H9 (cell line): ENCODE measurements at regions not wholly inside any gene's neighbourhood (a gene's known extent, or its start where the extent isn't known, plus 50 kb on each side); places are given as distances from the start of the nearest gene placed in this dataset.

Experiments
- DNase-seq: peaks from one replicate; pipeline ENCODE4 v3.0.0-alpha.2; 2017
- H2AFZ ChIP-seq: one replicate; pipeline ENCODE4 v1.6.1; 2013; ENCODE audit warnings: mild to moderate bottlenecking, low read length, control low read depth, moderate library complexity
- H2AK5ac ChIP-seq: 2 replicates; pipeline ENCODE4 v1.6.1; 2013; ENCODE audit warnings: low read length, control low read depth, mixed read lengths; ENCODE audit not compliant: insufficient read length
- H2BK120ac ChIP-seq: one replicate; pipeline ENCODE4 v1.6.1; 2013; ENCODE audit warnings: low read depth, mild to moderate bottlenecking, low read length, control low read depth, inconsistent platforms; ENCODE audit not compliant: poor library complexity, severe bottlenecking
- H2BK12ac ChIP-seq: 2 replicates; pipeline ENCODE4 v1.6.1; 2013; ENCODE audit warnings: low read length, control low read depth, mixed read lengths, low read depth; ENCODE audit not compliant: insufficient read length
- H2BK15ac ChIP-seq: 2 replicates; pipeline ENCODE4 v1.6.1; 2013; ENCODE audit warnings: low read depth, low read length, control low read depth
- H2BK20ac ChIP-seq: one replicate; pipeline ENCODE4 v1.6.1; 2013; ENCODE audit warnings: low read depth, mild to moderate bottlenecking, low read length, control low read depth, inconsistent platforms; ENCODE audit not compliant: poor library complexity, severe bottlenecking
- H2BK5ac ChIP-seq: 2 replicates; pipeline ENCODE4 v1.6.1; 2013; ENCODE audit warnings: low read length, control low read depth, mixed read lengths; ENCODE audit not compliant: insufficient read length
- H3K14ac ChIP-seq: 2 replicates; pipeline ENCODE4 v1.6.1; 2013; ENCODE audit warnings: low read length, control low read depth; ENCODE audit not compliant: insufficient read depth
- H3K18ac ChIP-seq: 2 replicates; pipeline ENCODE4 v1.6.1; 2013; ENCODE audit warnings: low read depth, mild to moderate bottlenecking, mixed read lengths, low read length, control low read depth; ENCODE audit not compliant: insufficient read length
- H3K23ac ChIP-seq: 2 replicates; pipeline ENCODE4 v1.6.1; 2013; ENCODE audit warnings: low read length, control low read depth, mixed read lengths, low read depth; ENCODE audit not compliant: insufficient read length
- H3K23me2 ChIP-seq: 2 replicates; pipeline ENCODE4 v1.6.1; 2013; ENCODE audit warnings: low read depth, mild to moderate bottlenecking, mixed read lengths, low read length, control low read depth; ENCODE audit not compliant: insufficient read length, poor library complexity, severe bottlenecking
- H3K27ac ChIP-seq: 2 replicates; pipeline ENCODE4 v1.5.1; 2013; ENCODE audit warnings: low read length, control low read depth, mixed read lengths, low read depth; ENCODE audit not compliant: insufficient read length
- H3K27me3 ChIP-seq: 2 replicates; pipeline ENCODE4 v1.6.1; 2013; ENCODE audit warnings: low read length, control low read depth, inconsistent platforms; ENCODE audit not compliant: insufficient read depth
- H3K4ac ChIP-seq: 2 replicates; pipeline ENCODE4 v1.6.1; 2013; ENCODE audit warnings: low read depth, mild to moderate bottlenecking, control low read depth, inconsistent platforms, low read length, moderate library complexity
- H3K4me1 ChIP-seq: 2 replicates; pipeline ENCODE4 v1.6.1; 2013; ENCODE audit warnings: low read length, control low read depth, inconsistent platforms; ENCODE audit not compliant: insufficient read depth
- H3K4me2 ChIP-seq: 2 replicates; pipeline ENCODE4 v1.6.1; 2013; ENCODE audit warnings: low read length, control low read depth, mixed read lengths; ENCODE audit not compliant: insufficient read length, insufficient read depth
- H3K56ac ChIP-seq: 2 replicates; pipeline ENCODE4 v1.6.1; 2013; ENCODE audit warnings: low read depth, mild to moderate bottlenecking, mixed read lengths, low read length, control low read depth; ENCODE audit not compliant: insufficient read length
- H3K79me1 ChIP-seq: 2 replicates; pipeline ENCODE4 v1.6.1; 2013; ENCODE audit warnings: low read depth, mild to moderate bottlenecking, moderate library complexity, low read length, control low read depth, inconsistent platforms; ENCODE audit not compliant: insufficient read depth, poor library complexity, severe bottlenecking
- H3K79me2 ChIP-seq: 2 replicates; pipeline ENCODE4 v1.6.1; 2013; ENCODE audit warnings: low read length, control low read depth, inconsistent platforms; ENCODE audit not compliant: insufficient read depth
- H3K9ac ChIP-seq: 2 replicates; pipeline ENCODE4 v1.6.1; 2013; ENCODE audit warnings: low read length, control low read depth, mixed read lengths; ENCODE audit not compliant: insufficient read length; ENCODE audit errors: extremely low read depth
- H3K9me3 ChIP-seq: one replicate; pipeline ENCODE4 v1.6.1; 2013; ENCODE audit warnings: low read depth, low read length, inconsistent platforms; ENCODE audit not compliant: control insufficient read depth
- H3T11ph ChIP-seq: one replicate; pipeline ENCODE4 v1.6.1; 2013; ENCODE audit warnings: mild to moderate bottlenecking, low read length, control low read depth, inconsistent platforms
- H4K20me1 ChIP-seq: one replicate; pipeline ENCODE4 v1.6.1; 2013; ENCODE audit not compliant: control insufficient read depth, insufficient read length, insufficient read depth
- H4K5ac ChIP-seq: 2 replicates; pipeline ENCODE4 v1.6.1; 2013; ENCODE audit warnings: low read depth, mild to moderate bottlenecking, mixed read lengths, low read length, control low read depth; ENCODE audit not compliant: insufficient read length
- H4K8ac ChIP-seq: replicated peaks from 2 replicates; pipeline ENCODE4 v1.6.1; 2013; ENCODE audit warnings: low read length, control low read depth, mixed read lengths, low read depth; ENCODE audit not compliant: insufficient read length
- H4K91ac ChIP-seq: 2 replicates; pipeline ENCODE4 v1.6.1; 2013; ENCODE audit warnings: low read depth, mild to moderate bottlenecking, moderate library complexity, mixed read lengths, low read length, control low read depth; ENCODE audit not compliant: insufficient read length
- H3K27ac Mint-ChIP-seq, 3 experiments: 2 replicates in 2 of 3; 3 replicates in 1 of 3; pipeline ENCODE4 v1.8.0; 2020 to 2021; ENCODE audit warnings: mixed read lengths in 3 of 3, mild to moderate bottlenecking in 1 of 3, moderate library complexity in 1 of 3
- H3K27me3 Mint-ChIP-seq: 2 replicates; pipeline ENCODE4 v1.8.0; 2021; ENCODE audit warnings: low read depth, mild to moderate bottlenecking, moderate library complexity, mixed read lengths
- H3K36me3 Mint-ChIP-seq, 3 experiments: 2 replicates in 2 of 3; 3 replicates in 1 of 3; pipeline ENCODE4 v1.8.0; 2020 to 2021; ENCODE audit warnings: low read depth in 3 of 3, mixed read lengths in 3 of 3; ENCODE audit not compliant: insufficient read depth in 1 of 3
- H3K4me1 Mint-ChIP-seq, 2 experiments: 2 replicates each; pipeline ENCODE4 v1.8.0; 2020; ENCODE audit warnings: mixed read lengths in 2 of 2
- H3K4me3 Mint-ChIP-seq, 2 experiments: 2 replicates in 1 of 2; 3 replicates in 1 of 2; pipeline ENCODE4 v1.8.0; 2020 to 2021; ENCODE audit warnings: mild to moderate bottlenecking in 2 of 2, mixed read lengths in 2 of 2, moderate library complexity in 1 of 2
- H3K9me3 Mint-ChIP-seq, 2 experiments: 2 replicates in 1 of 2; 3 replicates in 1 of 2; pipeline ENCODE4 v1.8.0; 2020; ENCODE audit warnings: mild to moderate bottlenecking in 2 of 2, mixed read lengths in 2 of 2, moderate library complexity in 1 of 2
- WGBS: extraction: QIAGEN DNeasy Blood & Tissue Kit; methylation state at CpG from one replicate; pipeline ENCODE4 v1.1.7; 2013; ENCODE audit warnings: missing lambda C conversion rate, low lambda C conversion rate, mixed read lengths; ENCODE audit not compliant: insufficient read length; ENCODE audit errors: extremely low coverage; 5-methylcytosine and 5-hydroxymethylcytosine counted together
- TF ChIP-seq, protein P1 (sequence below): fragments of 200-600 bp; sonication (generic); conservative IDR thresholded peaks from 3 replicates; pipeline ENCODE4 v1.8.0; 2021; ENCODE audit warnings: antibody characterized with exemption, mild to moderate bottlenecking

DNA sequence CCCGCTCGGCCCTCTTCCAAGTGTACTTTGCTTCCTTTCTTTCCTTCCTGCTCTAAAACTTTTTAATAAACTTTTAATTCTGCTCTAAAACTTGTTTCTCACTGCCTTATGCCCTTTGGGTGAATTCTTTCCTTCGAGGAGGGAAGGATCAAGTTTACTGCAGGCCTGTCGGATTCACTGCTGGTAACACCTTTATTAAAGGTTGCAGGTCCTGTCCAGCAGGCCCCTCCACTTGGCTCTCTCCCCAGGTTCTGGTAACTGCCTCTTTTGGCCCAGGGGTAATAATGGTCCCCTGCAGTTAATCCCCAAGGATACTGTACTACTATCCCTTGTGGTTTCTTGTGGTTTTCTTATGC is 152.7 kb upstream of the EEA1 start:
- Histone ChIP-seq H3K9ac (no peak overlapping the region), H2BK5ac (peak overlapping the region; percentile 83), H3K4ac (no peak overlapping the region; the same call in 1 of the 2 replicates), H2BK15ac (no peak overlapping the region), H3K18ac (no peak overlapping the region), H3K14ac (no peak overlapping the region), H3K23ac (no peak overlapping the region), H3K27ac (peak overlapping the region; percentile 74), H2BK12ac (no peak overlapping the region), H2AK5ac (no peak overlapping the region), H3K23me2 (no peaks in the 10 kb centered on the region), H4K20me1 (no peaks in the 10 kb centered on the region), H3K4me2 (no peak overlapping the region), H3K9me3 (no peaks in the 10 kb centered on the region), H4K8ac (peak overlapping the region; percentile 77), H3K79me1 (no peaks in the 10 kb centered on the region), H2BK20ac (no peak overlapping the region), H2BK120ac (no peak overlapping the region), H3T11ph (no peak overlapping the region), H3K27me3 (no peaks in the 10 kb centered on the region), H3K4me1 (peaks cover 27% of the 10 kb centered on the region), H4K5ac (no peak overlapping the region), H2AFZ (no peak overlapping the region), H3K79me2 (no peaks in the 10 kb centered on the region), H4K91ac (no peak overlapping the region), H3K56ac (peak overlapping the region; percentile 79)
- Mint-ChIP-seq H3K4me3 (peak overlapping the region in 1 of 2 experiments; percentile 26; a peak in 2 of 5 replicates), H3K27me3 (peaks cover 1% of the 10 kb centered on the region; the same call in 1 of the 2 replicates), H3K27ac (peak overlapping the region in 1 of 3 experiments; percentile 82; a peak in 3 of 7 replicates), H3K4me1 (peaks cover 41 to 49% of the 10 kb centered on the region in 2 experiments), H3K36me3 (peaks cover 0 to 17% (median 12%) of the 10 kb centered on the region in 3 experiments), H3K9me3 (peaks cover 13% of the 10 kb centered on the region in 2 experiments)
- TF ChIP-seq, protein P1, sequence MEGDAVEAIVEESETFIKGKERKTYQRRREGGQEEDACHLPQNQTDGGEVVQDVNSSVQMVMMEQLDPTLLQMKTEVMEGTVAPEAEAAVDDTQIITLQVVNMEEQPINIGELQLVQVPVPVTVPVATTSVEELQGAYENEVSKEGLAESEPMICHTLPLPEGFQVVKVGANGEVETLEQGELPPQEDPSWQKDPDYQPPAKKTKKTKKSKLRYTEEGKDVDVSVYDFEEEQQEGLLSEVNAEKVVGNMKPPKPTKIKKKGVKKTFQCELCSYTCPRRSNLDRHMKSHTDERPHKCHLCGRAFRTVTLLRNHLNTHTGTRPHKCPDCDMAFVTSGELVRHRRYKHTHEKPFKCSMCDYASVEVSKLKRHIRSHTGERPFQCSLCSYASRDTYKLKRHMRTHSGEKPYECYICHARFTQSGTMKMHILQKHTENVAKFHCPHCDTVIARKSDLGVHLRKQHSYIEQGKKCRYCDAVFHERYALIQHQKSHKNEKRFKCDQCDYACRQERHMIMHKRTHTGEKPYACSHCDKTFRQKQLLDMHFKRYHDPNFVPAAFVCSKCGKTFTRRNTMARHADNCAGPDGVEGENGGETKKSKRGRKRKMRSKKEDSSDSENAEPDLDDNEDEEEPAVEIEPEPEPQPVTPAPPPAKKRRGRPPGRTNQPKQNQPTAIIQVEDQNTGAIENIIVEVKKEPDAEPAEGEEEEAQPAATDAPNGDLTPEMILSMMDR, result no peak
- no CpG with 5 or more reads among the region's 4 CpGs for WGBS
- DNase-seq, result no peak
